ENCODE measurements at regions not wholly inside any gene's neighbourhood (a gene's known extent, or its start where the extent isn't known, plus 50 kb on each side); places are given as distances from the start of the nearest gene placed in this dataset.

- no peak for DNase-seq (ENCODE audit: low spot score)
- no peaks in the 10 kb centered on the region for H3K4me1 ChIP-seq (ENCODE audit: insufficient read depth)
- Mint-ChIP-seq H3K4me3 (no peak overlapping the region), H3K27ac (no peak overlapping the region), H3K27me3 (ENCODE audit: insufficient read depth, low read depth, poor library complexity) (peaks cover 5% of the 10 kb centered on the region), H3K36me3 (ENCODE audit: low read depth) (peaks cover 8% of the 10 kb centered on the region; the same call in 2 of the 3 replicates), H3K4me1 (peaks cover 6% of the 10 kb centered on the region; the same call in 2 of the 3 replicates), H3K9me3 (peaks cover 7% of the 10 kb centered on the region; the same call in 2 of the 3 replicates)
- ATAC-seq: no peak
- no peak overlapping the region for H2AFZ ChIP-seq
- H3K27ac ChIP-seq (ENCODE audit: low read depth): no peak overlapping the region
- no peak overlapping the region for H3K4me3 ChIP-seq
- H3K4me2 ChIP-seq: no peak overlapping the region
- H3K27me3 ChIP-seq (ENCODE audit: insufficient read depth): no peaks in the 10 kb centered on the region
- no peaks in the 10 kb centered on the region for H3F3A ChIP-seq (replicated peaks; ENCODE audit: low read depth)
- H3K9me2 ChIP-seq (ENCODE audit: insufficient read depth): no peaks in the 10 kb centered on the region
- no peaks in the 10 kb centered on the region for H3K36me3 ChIP-seq (ENCODE audit: insufficient read depth)
- H4K20me1 ChIP-seq (replicated peaks; ENCODE audit: insufficient read depth): no peaks in the 10 kb centered on the region
- no peaks in the 10 kb centered on the region for H3K79me2 ChIP-seq (replicated peaks; ENCODE audit: insufficient read depth)
- TF ChIP-seq ZNF462 (CRISPR knock-in tag; IDR thresholded peaks at IDR 0.05) (no peak), POLR2AphosphoS5 (IDR thresholded peaks at IDR 0.05; ENCODE audit: low read depth) (no peak), EZH2 (IDR thresholded peaks at IDR 0.05; ENCODE audit: low read depth, unreplicated experiment) (no peak), ZNF331 (CRISPR knock-in tag; IDR thresholded peaks at IDR 0.05; ENCODE audit: low read depth) (no peak), STAT1 (IDR thresholded peaks at IDR 0.05; ENCODE audit: unreplicated experiment) (no peak), NANOG (IDR thresholded peaks at IDR 0.05; ENCODE audit: borderline replicate concordance) (no peak), ETS1 (IDR thresholded peaks at IDR 0.05) (no peak), EZH2phosphoT487 (IDR thresholded peaks at IDR 0.05; ENCODE audit: unreplicated experiment) (no peak), ZNF114 (CRISPR knock-in tag; IDR thresholded peaks at IDR 0.05) (no peak), CREB1 (CRISPR knock-in tag; IDR thresholded peaks at IDR 0.05; ENCODE audit: low read depth) (no peak), JUNB (IDR thresholded peaks at IDR 0.05; ENCODE audit: unreplicated experiment) (no peak), REST (IDR thresholded peaks at IDR 0.05; ENCODE audit: unreplicated experiment) (no peak)
- TF ChIP-seq, protein P1, sequence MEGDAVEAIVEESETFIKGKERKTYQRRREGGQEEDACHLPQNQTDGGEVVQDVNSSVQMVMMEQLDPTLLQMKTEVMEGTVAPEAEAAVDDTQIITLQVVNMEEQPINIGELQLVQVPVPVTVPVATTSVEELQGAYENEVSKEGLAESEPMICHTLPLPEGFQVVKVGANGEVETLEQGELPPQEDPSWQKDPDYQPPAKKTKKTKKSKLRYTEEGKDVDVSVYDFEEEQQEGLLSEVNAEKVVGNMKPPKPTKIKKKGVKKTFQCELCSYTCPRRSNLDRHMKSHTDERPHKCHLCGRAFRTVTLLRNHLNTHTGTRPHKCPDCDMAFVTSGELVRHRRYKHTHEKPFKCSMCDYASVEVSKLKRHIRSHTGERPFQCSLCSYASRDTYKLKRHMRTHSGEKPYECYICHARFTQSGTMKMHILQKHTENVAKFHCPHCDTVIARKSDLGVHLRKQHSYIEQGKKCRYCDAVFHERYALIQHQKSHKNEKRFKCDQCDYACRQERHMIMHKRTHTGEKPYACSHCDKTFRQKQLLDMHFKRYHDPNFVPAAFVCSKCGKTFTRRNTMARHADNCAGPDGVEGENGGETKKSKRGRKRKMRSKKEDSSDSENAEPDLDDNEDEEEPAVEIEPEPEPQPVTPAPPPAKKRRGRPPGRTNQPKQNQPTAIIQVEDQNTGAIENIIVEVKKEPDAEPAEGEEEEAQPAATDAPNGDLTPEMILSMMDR (conservative IDR thresholded peaks at IDR 0.05; ENCODE audit: low read depth in 2 of 2): no peak
Observed at GRCh38 chr2:147181351-147182029, 663.3 kb upstream of the ACVR2A start.

All from GM23338 (cell line).